ENCODE measurements at regions not wholly inside any gene's neighbourhood (a gene's known extent, or its start where the extent isn't known, plus 50 kb on each side); places are given as distances from the start of the nearest gene placed in this dataset.
"Not testable (repeated sequence)": the region's sequence is repeated elsewhere in the genome, so short reads cannot be mapped to it uniquely, and the experiment has no call there.

- not testable (repeated sequence) for H3K27me3 ChIP-seq (ENCODE audit: control insufficient read depth, insufficient read depth, low read length); H3K4me3 ChIP-seq (ENCODE audit: low read depth, low read length); H3K36me3 ChIP-seq (ENCODE audit: control insufficient read depth, insufficient read depth, low read length); DNase-seq (ENCODE audit: low read depth)
Observed at GRCh38 chr1:120941066-120941465, 51.5 kb downstream of the PPIAL4A start.

- H3K36me3 ChIP-seq (ENCODE audit: control insufficient read depth, insufficient read depth, low read length); H3K27me3 ChIP-seq (ENCODE audit: control insufficient read depth, insufficient read depth, low read length); DNase-seq (ENCODE audit: low read depth): not testable (repeated sequence)
- peak overlapping the region; percentile 41 for H3K4me3 ChIP-seq (ENCODE audit: low read depth, low read length)
Observed at GRCh38 chr1:120941836-120942217, 52.3 kb downstream of the PPIAL4A start.

GRCh38 chr1:120942218-120942944 is 52.8 kb downstream of the PPIAL4A start:
- H3K4me3 ChIP-seq (ENCODE audit: low read depth, low read length): peak overlapping the region; percentile 41
- not testable (repeated sequence) for H3K27me3 ChIP-seq (ENCODE audit: control insufficient read depth, insufficient read depth, low read length); H3K36me3 ChIP-seq (ENCODE audit: control insufficient read depth, insufficient read depth, low read length)
- DNase-seq (ENCODE audit: low read depth): peak; percentile 48

GRCh38 chr1:120942945-120943319 is 53.4 kb downstream of the PPIAL4A start:
- not testable (repeated sequence) for H3K4me3 ChIP-seq (ENCODE audit: low read depth, low read length); H3K36me3 ChIP-seq (ENCODE audit: control insufficient read depth, insufficient read depth, low read length); DNase-seq (ENCODE audit: low read depth); H3K27me3 ChIP-seq (ENCODE audit: control insufficient read depth, insufficient read depth, low read length)

- not testable (repeated sequence) for H3K4me3 ChIP-seq (ENCODE audit: low read depth, low read length); H3K36me3 ChIP-seq (ENCODE audit: control insufficient read depth, insufficient read depth, low read length); DNase-seq (ENCODE audit: low read depth); H3K27me3 ChIP-seq (ENCODE audit: control insufficient read depth, insufficient read depth, low read length)
Observed at GRCh38 chr1:120944691-120945090, 55.1 kb downstream of the PPIAL4A start.

GRCh38 chr1:120945122-120945521 is 55.6 kb downstream of the PPIAL4A start:
- not testable (repeated sequence) for H3K27me3 ChIP-seq (ENCODE audit: control insufficient read depth, insufficient read depth, low read length); DNase-seq (ENCODE audit: low read depth); H3K36me3 ChIP-seq (ENCODE audit: control insufficient read depth, insufficient read depth, low read length); H3K4me3 ChIP-seq (ENCODE audit: low read depth, low read length)

- not testable (repeated sequence) for H3K4me3 ChIP-seq (ENCODE audit: low read depth, low read length); DNase-seq (ENCODE audit: low read depth); H3K27me3 ChIP-seq (ENCODE audit: control insufficient read depth, insufficient read depth, low read length); H3K36me3 ChIP-seq (ENCODE audit: control insufficient read depth, insufficient read depth, low read length)
Observed at GRCh38 chr1:120947114-120947513, 57.5 kb downstream of the PPIAL4A start.

- H3K4me3 ChIP-seq (ENCODE audit: low read depth, low read length); H3K36me3 ChIP-seq (ENCODE audit: control insufficient read depth, insufficient read depth, low read length); H3K27me3 ChIP-seq (ENCODE audit: control insufficient read depth, insufficient read depth, low read length); DNase-seq (ENCODE audit: low read depth): not testable (repeated sequence)
Observed at GRCh38 chr1:120949724-120950123, 60.2 kb downstream of the PPIAL4A start.

GRCh38 chr1:120950633-120951032 is 61.1 kb downstream of the PPIAL4A start:
- H3K36me3 ChIP-seq (ENCODE audit: control insufficient read depth, insufficient read depth, low read length); DNase-seq (ENCODE audit: low read depth); H3K27me3 ChIP-seq (ENCODE audit: control insufficient read depth, insufficient read depth, low read length); H3K4me3 ChIP-seq (ENCODE audit: low read depth, low read length): not testable (repeated sequence)

GRCh38 chr1:120951100-120951499 is 61.5 kb downstream of the PPIAL4A start:
- not testable (repeated sequence) for H3K27me3 ChIP-seq (ENCODE audit: control insufficient read depth, insufficient read depth, low read length); DNase-seq (ENCODE audit: low read depth); H3K4me3 ChIP-seq (ENCODE audit: low read depth, low read length); H3K36me3 ChIP-seq (ENCODE audit: control insufficient read depth, insufficient read depth, low read length)

GRCh38 chr1:120952207-120952870 is 62.8 kb downstream of the PPIAL4A start:
- DNase-seq (ENCODE audit: low read depth); H3K36me3 ChIP-seq (ENCODE audit: control insufficient read depth, insufficient read depth, low read length); H3K27me3 ChIP-seq (ENCODE audit: control insufficient read depth, insufficient read depth, low read length): not testable (repeated sequence)
- peak overlapping the region; percentile 15 for H3K4me3 ChIP-seq (ENCODE audit: low read depth, low read length)

GRCh38 chr1:120952871-120953265 is 63.3 kb downstream of the PPIAL4A start:
- not testable (repeated sequence) for DNase-seq (ENCODE audit: low read depth); H3K36me3 ChIP-seq (ENCODE audit: control insufficient read depth, insufficient read depth, low read length); H3K4me3 ChIP-seq (ENCODE audit: low read depth, low read length); H3K27me3 ChIP-seq (ENCODE audit: control insufficient read depth, insufficient read depth, low read length)
